GM23338 (cell line): ENCODE measurements at regions not wholly inside any gene's neighbourhood (a gene's known extent, or its start where the extent isn't known, plus 50 kb on each side); places are given as distances from the start of the nearest gene placed in this dataset.

Experiments used
- ATAC-seq: fragments of 200-7000 bp; cut with Tn5 transposase; 3 replicates; pipeline ENCODE4 v1.9.1; 2020
- DNase-seq: peaks from one replicate; pipeline ENCODE4 v3.0.0-alpha.2; 2015; ENCODE audit warnings: low spot score
- H2AFZ ChIP-seq: fragments of 200-600 bp; sonication (generic); 2 replicates; pipeline ENCODE4 v1.8.0; 2016; ENCODE audit warnings: antibody characterized with exemption, mild to moderate bottlenecking, moderate library complexity
- H3F3A ChIP-seq: fragments of 200-600 bp; sonication (generic); replicated peaks from 2 replicates; pipeline ENCODE4 v1.8.0; 2017; ENCODE audit warnings: antibody characterized with exemption, mixed run types, low read depth
- H3K27ac ChIP-seq: fragments of 200-600 bp; sonication (generic); 2 replicates; pipeline ENCODE4 v1.6.1; 2016; ENCODE audit warnings: low read depth
- H3K27me3 ChIP-seq: fragments of 200-600 bp; sonication (generic); 2 replicates; pipeline ENCODE4 v1.8.0; 2016; ENCODE audit warnings: mild to moderate bottlenecking, mixed run types, moderate library complexity; ENCODE audit not compliant: insufficient read depth
- H3K36me3 ChIP-seq: fragments of 200-600 bp; sonication (generic); 2 replicates; pipeline ENCODE4 v1.8.0; 2016; ENCODE audit warnings: mild to moderate bottlenecking; ENCODE audit not compliant: insufficient read depth
- H3K4me1 ChIP-seq: fragments of 200-600 bp; sonication (generic); 2 replicates; pipeline ENCODE4 v1.8.0; 2016; ENCODE audit warnings: mild to moderate bottlenecking, moderate library complexity; ENCODE audit not compliant: insufficient read depth
- H3K4me2 ChIP-seq: fragments of 200-600 bp; sonication (generic); 2 replicates; pipeline ENCODE4 v1.7.1; 2017; ENCODE audit warnings: mixed run types
- H3K4me3 ChIP-seq: fragments of 200-600 bp; sonication (generic); 2 replicates; pipeline ENCODE4 v1.6.1; 2016; ENCODE audit warnings: mixed run types
- H3K79me2 ChIP-seq: fragments of 200-600 bp; sonication (generic); replicated peaks from 2 replicates; pipeline ENCODE4 v1.8.0; 2017; ENCODE audit warnings: mild to moderate bottlenecking; ENCODE audit not compliant: insufficient read depth
- H3K9me2 ChIP-seq: fragments of 200-600 bp; sonication (generic); 2 replicates; pipeline ENCODE4 v1.8.0; 2017; ENCODE audit not compliant: insufficient read depth
- H4K20me1 ChIP-seq: fragments of 200-600 bp; sonication (generic); replicated peaks from 2 replicates; pipeline ENCODE4 v1.8.0; 2017; ENCODE audit warnings: mild to moderate bottlenecking; ENCODE audit not compliant: insufficient read depth
- H3K27ac Mint-ChIP-seq: 2 replicates; pipeline ENCODE4 v1.8.0; 2020; ENCODE audit warnings: inconsistent platforms, mild to moderate bottlenecking, moderate library complexity, mixed read lengths
- H3K27me3 Mint-ChIP-seq: 3 replicates; pipeline ENCODE4 v1.8.0; 2022; ENCODE audit warnings: low read depth, mild to moderate bottlenecking, moderate library complexity, mixed read lengths, inconsistent platforms; ENCODE audit not compliant: insufficient read depth, poor library complexity
- H3K36me3 Mint-ChIP-seq: 3 replicates; pipeline ENCODE4 v1.8.0; 2021; ENCODE audit warnings: low read depth, mild to moderate bottlenecking, inconsistent platforms, moderate library complexity, mixed read lengths
- H3K4me1 Mint-ChIP-seq: 3 replicates; pipeline ENCODE4 v1.8.0; 2020; ENCODE audit warnings: mild to moderate bottlenecking, inconsistent platforms, mixed read lengths
- H3K4me3 Mint-ChIP-seq: 3 replicates; pipeline ENCODE4 v1.8.0; 2021; ENCODE audit warnings: moderate library complexity, mild to moderate bottlenecking, inconsistent platforms, mixed read lengths
- H3K9me3 Mint-ChIP-seq: 3 replicates; pipeline ENCODE4 v1.8.0; 2020; ENCODE audit warnings: moderate library complexity, mild to moderate bottlenecking, inconsistent platforms, mixed read lengths
- CREB1 ChIP-seq: fragments of 250-450 bp; sonication (Bioruptor Pico); IDR thresholded peaks from 2 replicates; pipeline ENCODE4 v1.5.0; 2020; ENCODE audit warnings: low read depth, mild to moderate bottlenecking, moderate library complexity
- CTCF ChIP-seq, 2 experiments: fragments of 200-600 bp in 1 of 2; sonication (generic) in 1 of 2; conservative IDR thresholded peaks; 2 replicates each; pipeline versions ENCODE4 v1.5.1 to v1.6.1; 2016 to 2017; ENCODE audit warnings: antibody characterized with exemption in 2 of 2, low read depth in 2 of 2, mild to moderate bottlenecking in 2 of 2, moderate library complexity in 1 of 2
- EZH2 ChIP-seq: fragments of 200-600 bp; sonication (generic); IDR thresholded peaks from one replicate; pipeline ENCODE4 v1.8.0; 2017; ENCODE audit warnings: antibody characterized with exemption, mild to moderate bottlenecking, low read depth; ENCODE audit not compliant: unreplicated experiment
- EZH2phosphoT487 ChIP-seq: fragments of 200-600 bp; sonication (generic); IDR thresholded peaks from one replicate; pipeline ENCODE4 v1.8.1; 2018; ENCODE audit warnings: antibody characterized with exemption; ENCODE audit not compliant: unreplicated experiment
- JUNB ChIP-seq: IDR thresholded peaks from one replicate; pipeline ENCODE4 v1.6.1; 2016; ENCODE audit warnings: antibody characterized with exemption; ENCODE audit not compliant: unreplicated experiment
- NANOG ChIP-seq: IDR thresholded peaks from 2 replicates; pipeline ENCODE4 v1.6.1; 2016; ENCODE audit warnings: antibody characterized with exemption, borderline replicate concordance
- POLR2AphosphoS5 ChIP-seq: IDR thresholded peaks from 2 replicates; pipeline ENCODE4 v1.6.1; 2016; ENCODE audit warnings: antibody characterized with exemption, low read depth
- REST ChIP-seq: IDR thresholded peaks from one replicate; pipeline ENCODE4 v1.6.1; 2018; ENCODE audit warnings: antibody characterized with exemption; ENCODE audit not compliant: unreplicated experiment
- STAT1 ChIP-seq: IDR thresholded peaks from one replicate; pipeline ENCODE4 v1.6.1; 2016; ENCODE audit warnings: antibody characterized with exemption; ENCODE audit not compliant: unreplicated experiment
- ZNF114 ChIP-seq: fragments of 250-450 bp; sonication (Bioruptor Pico); IDR thresholded peaks from 2 replicates; pipeline ENCODE4 v1.5.0; 2020; ENCODE audit warnings: mild to moderate bottlenecking, moderate library complexity
- ZNF331 ChIP-seq: fragments of 250-450 bp; sonication (Bioruptor Pico); IDR thresholded peaks from 2 replicates; pipeline ENCODE4 v1.5.0; 2020; ENCODE audit warnings: low read depth, mild to moderate bottlenecking, moderate library complexity
- TF ChIP-seq, protein P1 (sequence below): fragments of 250-450 bp; sonication (Bioruptor Pico); IDR thresholded peaks from 2 replicates; pipeline ENCODE4 v1.5.0; 2020; ENCODE audit warnings: mild to moderate bottlenecking, moderate library complexity
- TF ChIP-seq, protein P2 (sequence below): IDR thresholded peaks from 2 replicates; pipeline ENCODE4 v1.6.1; 2016; ENCODE audit warnings: antibody characterized with exemption

DNA sequence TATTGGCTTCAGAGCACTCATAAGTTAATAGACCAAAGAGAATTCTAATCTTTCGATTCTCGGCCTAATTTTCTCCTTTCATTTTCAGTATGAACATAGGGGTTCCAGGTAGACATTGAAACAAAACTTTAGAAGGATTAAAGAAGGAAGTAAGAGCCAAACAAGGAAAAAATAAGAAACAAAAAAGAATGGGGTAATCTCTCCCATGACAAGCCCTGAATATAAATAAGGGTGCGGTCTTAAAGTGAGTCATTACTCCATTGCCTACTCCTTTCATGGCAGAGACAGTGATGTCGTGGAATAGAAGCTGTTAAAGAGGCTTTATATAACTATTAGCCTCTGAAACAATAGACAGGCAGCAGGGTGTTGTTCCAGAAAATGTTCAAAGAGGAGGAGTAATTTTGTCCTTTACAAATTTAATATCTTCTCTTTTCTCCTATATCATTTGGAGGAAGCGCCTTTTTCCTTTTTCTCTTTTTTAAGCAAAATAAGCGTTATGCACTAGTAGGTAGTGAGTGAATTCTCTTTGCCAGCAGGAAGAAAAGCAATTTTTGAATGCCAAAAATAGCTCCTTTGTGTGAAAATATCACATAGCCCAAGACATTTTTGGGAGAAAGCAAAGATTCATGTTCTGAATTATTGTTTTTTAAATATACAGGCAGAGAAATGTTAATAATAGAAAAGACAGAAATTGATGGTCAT lies 607.9 kb upstream of the KCNMB2 start:
- Mint-ChIP-seq H3K4me1 (no peaks in the 10 kb centered on the region), H3K4me3 (no peak overlapping the region), H3K27me3 (peaks cover 2% of the 10 kb centered on the region), H3K9me3 (no peaks in the 10 kb centered on the region), H3K36me3 (no peaks in the 10 kb centered on the region), H3K27ac (no peak overlapping the region)
- H3K79me2 ChIP-seq = no peaks in the 10 kb centered on the region
- H3K4me2 ChIP-seq = no peak overlapping the region
- no peak overlapping the region for H3K27ac ChIP-seq
- H3K27me3 ChIP-seq = no peaks in the 10 kb centered on the region
- TF ChIP-seq POLR2AphosphoS5 (no peak), ZNF331 (CRISPR knock-in tag) (no peak), NANOG (no peak), CTCF (conservative IDR thresholded peaks at IDR 0.05; ENCODE audit: low read depth in 2 of 2) (no peak), EZH2 (no peak), REST (no peak), STAT1 (no peak), CREB1 (CRISPR knock-in tag) (no peak), EZH2phosphoT487 (no peak), ZNF114 (CRISPR knock-in tag) (no peak), JUNB (no peak)
- TF ChIP-seq, protein P1, sequence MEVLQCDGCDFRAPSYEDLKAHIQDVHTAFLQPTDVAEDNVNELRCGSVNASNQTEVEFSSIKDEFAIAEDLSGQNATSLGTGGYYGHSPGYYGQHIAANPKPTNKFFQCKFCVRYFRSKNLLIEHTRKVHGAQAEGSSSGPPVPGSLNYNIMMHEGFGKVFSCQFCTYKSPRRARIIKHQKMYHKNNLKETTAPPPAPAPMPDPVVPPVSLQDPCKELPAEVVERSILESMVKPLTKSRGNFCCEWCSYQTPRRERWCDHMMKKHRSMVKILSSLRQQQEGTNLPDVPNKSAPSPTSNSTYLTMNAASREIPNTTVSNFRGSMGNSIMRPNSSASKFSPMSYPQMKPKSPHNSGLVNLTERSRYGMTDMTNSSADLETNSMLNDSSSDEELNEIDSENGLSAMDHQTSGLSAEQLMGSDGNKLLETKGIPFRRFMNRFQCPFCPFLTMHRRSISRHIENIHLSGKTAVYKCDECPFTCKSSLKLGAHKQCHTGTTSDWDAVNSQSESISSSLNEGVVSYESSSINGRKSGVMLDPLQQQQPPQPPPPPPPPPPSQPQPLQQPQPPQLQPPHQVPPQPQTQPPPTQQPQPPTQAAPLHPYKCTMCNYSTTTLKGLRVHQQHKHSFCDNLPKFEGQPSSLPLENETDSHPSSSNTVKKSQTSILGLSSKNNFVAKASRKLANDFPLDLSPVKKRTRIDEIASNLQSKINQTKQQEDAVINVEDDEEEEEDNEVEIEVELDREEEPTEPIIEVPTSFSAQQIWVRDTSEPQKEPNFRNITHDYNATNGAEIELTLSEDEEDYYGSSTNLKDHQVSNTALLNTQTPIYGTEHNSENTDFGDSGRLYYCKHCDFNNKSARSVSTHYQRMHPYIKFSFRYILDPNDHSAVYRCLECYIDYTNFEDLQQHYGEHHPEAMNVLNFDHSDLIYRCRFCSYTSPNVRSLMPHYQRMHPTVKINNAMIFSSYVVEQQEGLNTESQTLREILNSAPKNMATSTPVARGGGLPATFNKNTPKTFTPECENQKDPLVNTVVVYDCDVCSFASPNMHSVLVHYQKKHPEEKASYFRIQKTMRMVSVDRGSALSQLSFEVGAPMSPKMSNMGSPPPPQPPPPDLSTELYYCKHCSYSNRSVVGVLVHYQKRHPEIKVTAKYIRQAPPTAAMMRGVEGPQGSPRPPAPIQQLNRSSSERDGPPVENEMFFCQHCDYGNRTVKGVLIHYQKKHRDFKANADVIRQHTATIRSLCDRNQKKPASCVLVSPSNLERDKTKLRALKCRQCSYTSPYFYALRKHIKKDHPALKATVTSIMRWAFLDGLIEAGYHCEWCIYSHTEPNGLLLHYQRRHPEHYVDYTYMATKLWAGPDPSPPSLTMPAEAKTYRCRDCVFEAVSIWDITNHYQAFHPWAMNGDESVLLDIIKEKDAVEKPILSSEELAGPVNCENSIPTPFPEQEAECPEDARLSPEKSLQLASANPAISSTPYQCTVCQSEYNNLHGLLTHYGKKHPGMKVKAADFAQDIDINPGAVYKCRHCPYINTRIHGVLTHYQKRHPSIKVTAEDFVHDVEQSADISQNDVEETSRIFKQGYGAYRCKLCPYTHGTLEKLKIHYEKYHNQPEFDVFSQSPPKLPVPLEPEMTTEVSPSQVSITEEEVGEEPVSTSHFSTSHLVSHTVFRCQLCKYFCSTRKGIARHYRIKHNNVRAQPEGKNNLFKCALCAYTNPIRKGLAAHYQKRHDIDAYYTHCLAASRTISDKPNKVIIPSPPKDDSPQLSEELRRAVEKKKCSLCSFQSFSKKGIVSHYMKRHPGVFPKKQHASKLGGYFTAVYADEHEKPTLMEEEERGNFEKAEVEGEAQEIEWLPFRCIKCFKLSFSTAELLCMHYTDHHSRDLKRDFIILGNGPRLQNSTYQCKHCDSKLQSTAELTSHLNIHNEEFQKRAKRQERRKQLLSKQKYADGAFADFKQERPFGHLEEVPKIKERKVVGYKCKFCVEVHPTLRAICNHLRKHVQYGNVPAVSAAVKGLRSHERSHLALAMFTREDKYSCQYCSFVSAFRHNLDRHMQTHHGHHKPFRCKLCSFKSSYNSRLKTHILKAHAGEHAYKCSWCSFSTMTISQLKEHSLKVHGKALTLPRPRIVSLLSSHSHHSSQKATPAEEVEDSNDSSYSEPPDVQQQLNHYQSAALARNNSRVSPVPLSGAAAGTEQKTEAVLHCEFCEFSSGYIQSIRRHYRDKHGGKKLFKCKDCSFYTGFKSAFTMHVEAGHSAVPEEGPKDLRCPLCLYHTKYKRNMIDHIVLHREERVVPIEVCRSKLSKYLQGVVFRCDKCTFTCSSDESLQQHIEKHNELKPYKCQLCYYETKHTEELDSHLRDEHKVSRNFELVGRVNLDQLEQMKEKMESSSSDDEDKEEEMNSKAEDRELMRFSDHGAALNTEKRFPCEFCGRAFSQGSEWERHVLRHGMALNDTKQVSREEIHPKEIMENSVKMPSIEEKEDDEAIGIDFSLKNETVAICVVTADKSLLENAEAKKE (CRISPR knock-in tag) = no peak
- TF ChIP-seq, protein P2, sequence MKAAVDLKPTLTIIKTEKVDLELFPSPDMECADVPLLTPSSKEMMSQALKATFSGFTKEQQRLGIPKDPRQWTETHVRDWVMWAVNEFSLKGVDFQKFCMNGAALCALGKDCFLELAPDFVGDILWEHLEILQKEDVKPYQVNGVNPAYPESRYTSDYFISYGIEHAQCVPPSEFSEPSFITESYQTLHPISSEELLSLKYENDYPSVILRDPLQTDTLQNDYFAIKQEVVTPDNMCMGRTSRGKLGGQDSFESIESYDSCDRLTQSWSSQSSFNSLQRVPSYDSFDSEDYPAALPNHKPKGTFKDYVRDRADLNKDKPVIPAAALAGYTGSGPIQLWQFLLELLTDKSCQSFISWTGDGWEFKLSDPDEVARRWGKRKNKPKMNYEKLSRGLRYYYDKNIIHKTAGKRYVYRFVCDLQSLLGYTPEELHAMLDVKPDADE = no peak
- ATAC-seq = no peak
- no peak overlapping the region for H3K4me3 ChIP-seq
- no peaks in the 10 kb centered on the region for H3K4me1 ChIP-seq
- H2AFZ ChIP-seq = peak overlapping the region; percentile 38; the same call in 1 of the 2 replicates
- H3F3A ChIP-seq = no peaks in the 10 kb centered on the region
- no peak for DNase-seq
- H3K36me3 ChIP-seq = no peaks in the 10 kb centered on the region
- no peaks in the 10 kb centered on the region for H4K20me1 ChIP-seq
- 0 out of 2 replicates have a peak, but pooled peaks cover 3% of the 10 kb centered on the region for H3K9me2 ChIP-seq
